K562 (cell line): ENCODE measurements at regions not wholly inside any gene's neighbourhood (a gene's known extent, or its start where the extent isn't known, plus 50 kb on each side); places are given as distances from the start of the nearest gene placed in this dataset.

Experiments
- ATAC-seq: fragments of 200-7000 bp; cut with Tn5 transposase; 3 replicates; pipeline ENCODE4 v1.9.1; 2020; ENCODE audit warnings: moderate library complexity
- BruUV-seq: library from RNA; stranded (reverse); fragments of 400-500 nt; replicated peaks from 2 replicates; lab custom pipeline; 2021; lab: Mats Ljungman, UMichigan
- CTCF ChIA-PET: fragments of 300-600 bp; formaldehyde crosslinking; extraction: SDS; loops from one replicate; lab custom pipeline; 2021; ENCODE audit warnings: low intra/inter-chr PET ratio; lab: Yijun Ruan, JAX
- POLR2A ChIA-PET: fragments of 300-600, 350-650 bp; sonication (Branson Sonifier 250); formaldehyde crosslinking; extraction: SDS; loops from one replicate; lab custom pipeline; 2021; ENCODE audit warnings: antibody characterized with exemption, inconsistent platforms; lab: Yijun Ruan, JAX
- DNase-seq, 4 experiments: peaks; one replicate each; pipeline versions ENCODE4 v3.0.0 to v3.0.0-alpha.2; 2011 to 2018; ENCODE audit warnings: low spot score in 3 of 4, mixed read lengths in 3 of 4; ENCODE audit errors: extremely low read depth in 1 of 4
- FAIRE-seq: peaks from 2 replicates; lab custom pipeline; 2011; peaks lifted over from hg19 to GRCh38; lab: Jason Lieb, UNC
- H2AFZ ChIP-seq: 2 replicates; pipeline ENCODE4 v1.6.0; 2011; ENCODE audit warnings: low read depth, low read length, control low read depth, inconsistent platforms
- H3K27ac ChIP-seq: fragments of 200-600 bp; 3 replicates; pipeline ENCODE4 v1.8.0; 2011; ENCODE audit warnings: low read depth, mild to moderate bottlenecking, control low read depth, inconsistent platforms, low read length, moderate library complexity, mixed read lengths; ENCODE audit errors: extremely low read depth
- H3K27me3 ChIP-seq, 2 experiments: fragments of 300-600 bp in 1 of 2; 2 replicates in 1 of 2; 3 replicates in 1 of 2; pipeline versions ENCODE4 v1.6.0 to v1.8.0; 2011; ENCODE audit warnings: inconsistent platforms in 2 of 2, low read length in 2 of 2, mild to moderate bottlenecking in 1 of 2, mixed read lengths in 1 of 2, moderate library complexity in 1 of 2; ENCODE audit not compliant: control insufficient read depth in 2 of 2, insufficient read depth in 2 of 2
- H3K36me3 ChIP-seq: fragments of 300-600 bp; 3 replicates; pipeline ENCODE4 v1.8.0; 2011; ENCODE audit warnings: mild to moderate bottlenecking, low read length, inconsistent platforms; ENCODE audit not compliant: control insufficient read depth, insufficient read depth
- H3K4me1 ChIP-seq, 2 experiments: fragments of 200-600 bp in 1 of 2; replicated peaks in 1 of 2; 2 replicates in 1 of 2; 3 replicates in 1 of 2; pipeline versions ENCODE4 v1.5.1 to v1.8.0; 2011; ENCODE audit warnings: inconsistent platforms in 2 of 2, low read length in 2 of 2, mild to moderate bottlenecking in 1 of 2, mixed read lengths in 1 of 2, moderate library complexity in 1 of 2; ENCODE audit not compliant: control insufficient read depth in 2 of 2, insufficient read depth in 2 of 2
- H3K4me2 ChIP-seq: 2 replicates; pipeline ENCODE4 v1.6.1; 2011; ENCODE audit warnings: low read length, control low read depth, inconsistent platforms, mixed read lengths; ENCODE audit not compliant: insufficient read depth
- H3K4me3 ChIP-seq: fragments of 200-600 bp; sonication (generic), shearing (Covaris generic); 2 replicates; pipeline ENCODE4 v1.5.1; 2016; ENCODE audit warnings: control low read depth, inconsistent platforms
- H3K79me2 ChIP-seq: fragments of 200-600 bp; 3 replicates; pipeline ENCODE4 v1.8.0; 2011; ENCODE audit warnings: low read length, inconsistent platforms; ENCODE audit not compliant: control insufficient read depth, insufficient read depth
- H3K9ac ChIP-seq, 2 experiments: 2 replicates each; pipeline versions ENCODE4 v1.6.0 to v1.6.1; 2011; ENCODE audit warnings: low read depth in 2 of 2, low read length in 2 of 2, control low read depth in 1 of 2, inconsistent platforms in 1 of 2, mild to moderate bottlenecking in 1 of 2, mixed read lengths in 1 of 2; ENCODE audit not compliant: insufficient read depth in 1 of 2
- H3K9me1 ChIP-seq: one replicate; pipeline ENCODE4 v1.6.0; 2011; ENCODE audit warnings: inconsistent platforms, mild to moderate bottlenecking, low read length, moderate library complexity; ENCODE audit not compliant: control insufficient read depth, insufficient read depth
- H3K9me3 ChIP-seq: replicated peaks from 2 replicates; pipeline ENCODE4 v1.5.1; 2011; ENCODE audit warnings: low read depth, low read length, inconsistent platforms; ENCODE audit not compliant: control insufficient read depth, insufficient read depth
- H4K20me1 ChIP-seq: replicated peaks from 2 replicates; pipeline ENCODE4 v1.6.1; 2011; ENCODE audit warnings: low read length, inconsistent platforms, mixed read lengths; ENCODE audit not compliant: control insufficient read depth, insufficient read depth
- E2F8 ChIP-seq: fragments of 450-650 bp; IDR thresholded peaks from 2 replicates; pipeline ENCODE4 v1.7.1; 2018; ENCODE audit warnings: mild to moderate bottlenecking, low read depth; ENCODE audit not compliant: partially characterized antibody
- GMEB1 ChIP-seq: fragments of 250-450 bp; sonication (Bioruptor Pico); IDR thresholded peaks from 2 replicates; pipeline ENCODE4 v1.4.0; 2020; ENCODE audit warnings: mild to moderate bottlenecking
- RUNX1 ChIP-seq: sonication (generic); IDR thresholded peaks from 2 replicates; pipeline ENCODE4 v1.6.1; 2016; ENCODE audit warnings: antibody characterized with exemption, low read depth
- TCF7 ChIP-seq: sonication (generic); IDR thresholded peaks from 2 replicates; pipeline ENCODE4 v1.6.1; 2016; ENCODE audit warnings: antibody characterized with exemption, borderline replicate concordance
- ZNF280B ChIP-seq: fragments of 250-450 bp; sonication (Bioruptor Pico); IDR thresholded peaks from 2 replicates; pipeline ENCODE4 v1.5.1; 2021; ENCODE audit warnings: mild to moderate bottlenecking
- WGBS: fragments of 100-300 bp; shearing (Covaris generic); methylation state at CpG from one replicate; pipeline ENCODE4 v1.1.6; 2016; ENCODE audit warnings: low coverage, mixed read lengths; ENCODE audit not compliant: insufficient coverage; ENCODE audit errors: missing lambda C conversion rate; 5-methylcytosine and 5-hydroxymethylcytosine counted together
- in situ Hi-C: fragments of 300-500 bp; cut with MboI; formaldehyde crosslinking; loops from 4 replicates; pipeline ENCODE4 v1.15.0; 2018; ENCODE audit warnings: inconsistent platforms, mixed read lengths
- intact Hi-C: fragments of 100-400 bp; cut with micrococcal nuclease; formaldehyde crosslinking; loops from 2 replicates; pipeline ENCODE4 v1.14.2; 2022

GRCh38 chr1:80632284-80632683 is 1168.5 kb upstream of the ADGRL2 start:
- no peaks in the 10 kb centered on the region for H4K20me1 ChIP-seq
- intact Hi-C loops (no loop called here), in situ Hi-C loops (no loop called here)
- no peaks in the 10 kb centered on the region for H3K4me1 ChIP-seq
- H2AFZ ChIP-seq: no peak overlapping the region
- no peak overlapping the region for H3K4me2 ChIP-seq
- no peaks in the 10 kb centered on the region for H3K9me1 ChIP-seq
- no peaks in the 10 kb centered on the region for H3K27me3 ChIP-seq
- H3K79me2 ChIP-seq: no peaks in the 10 kb centered on the region
- FAIRE-seq: no peak
- no peaks in the 10 kb centered on the region for H3K36me3 ChIP-seq
- no peak overlapping the region for H3K27ac ChIP-seq
- TF ChIP-seq GMEB1 (CRISPR knock-in tag) (no peak), ZNF280B (no peak), TCF7 (no peak), RUNX1 (no peak), E2F8 (no peak)
- CTCF ChIA-PET: no interaction called here
- H3K9ac ChIP-seq: no peak overlapping the region
- no peak overlapping the region for H3K4me3 ChIP-seq
- no peak for ATAC-seq
- DNase-seq: no peak
- BruUV-seq: no TSS peak
- H3K9me3 ChIP-seq: no peaks in the 10 kb centered on the region
- POLR2A ChIA-PET: no interaction called here
- 0% methylated on average over 9 of the region's 10 CpGs for WGBS
